HG03378 (cell line): ENCODE measurements at regions not wholly inside any gene's neighbourhood (a gene's known extent, or its start where the extent isn't known, plus 50 kb on each side); places are given as distances from the start of the nearest gene placed in this dataset.

Experiments used
- ATAC-seq: cut with Tn5 transposase; IDR thresholded peaks from one replicate; pipeline ENCODE4 v1.9.1; 2021; ENCODE audit warnings: mild to moderate bottlenecking, moderate library complexity; ENCODE audit not compliant: unreplicated experiment

DNA sequence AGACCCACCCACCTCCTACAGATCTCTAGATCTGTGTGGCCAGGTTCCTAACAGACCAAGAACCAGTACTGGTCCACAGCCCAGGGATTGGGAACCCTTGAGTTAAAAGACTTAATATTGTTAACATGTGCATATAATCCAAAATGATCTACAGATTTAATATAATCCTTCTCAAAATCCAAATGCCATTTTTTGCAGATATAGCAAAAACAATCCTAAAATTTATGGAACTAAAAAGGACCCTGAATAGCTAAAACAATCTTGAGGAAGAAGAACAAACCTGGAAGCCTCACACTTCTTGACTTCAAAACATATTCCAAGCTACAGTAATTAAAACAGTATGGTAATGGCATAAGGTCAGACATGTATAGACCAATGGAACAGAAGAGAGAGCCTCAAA, 206.9 kb upstream of the SIX2 start:
- no peak for ATAC-seq

DNA sequence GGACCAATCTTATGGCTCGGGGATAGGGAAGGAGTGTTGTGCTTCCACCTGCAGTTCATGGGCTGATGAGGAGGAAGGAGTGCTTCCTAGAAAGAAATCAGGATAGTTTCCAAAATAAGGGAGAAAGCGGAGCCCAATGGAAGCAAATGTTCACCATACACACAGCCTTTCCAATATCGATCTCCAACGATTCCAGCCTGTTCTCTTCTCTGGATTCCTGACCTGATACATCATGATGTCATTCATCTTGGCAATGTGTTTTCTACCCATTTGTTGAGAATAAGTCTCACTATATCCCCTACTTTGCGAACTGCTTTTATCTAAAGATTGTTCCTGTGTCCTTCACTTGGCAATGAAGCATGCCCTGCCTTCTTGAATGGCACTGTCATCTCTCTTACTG, 205.3 kb upstream of the SIX2 start:
- ATAC-seq = no peak

GRCh38 chr2:45212953-45213635, 203.8 kb upstream of the SIX2 start:
- no peak for ATAC-seq

- no peak for ATAC-seq
Observed at GRCh38 chr2:45211636-45212035, 202.4 kb upstream of the SIX2 start.

DNA sequence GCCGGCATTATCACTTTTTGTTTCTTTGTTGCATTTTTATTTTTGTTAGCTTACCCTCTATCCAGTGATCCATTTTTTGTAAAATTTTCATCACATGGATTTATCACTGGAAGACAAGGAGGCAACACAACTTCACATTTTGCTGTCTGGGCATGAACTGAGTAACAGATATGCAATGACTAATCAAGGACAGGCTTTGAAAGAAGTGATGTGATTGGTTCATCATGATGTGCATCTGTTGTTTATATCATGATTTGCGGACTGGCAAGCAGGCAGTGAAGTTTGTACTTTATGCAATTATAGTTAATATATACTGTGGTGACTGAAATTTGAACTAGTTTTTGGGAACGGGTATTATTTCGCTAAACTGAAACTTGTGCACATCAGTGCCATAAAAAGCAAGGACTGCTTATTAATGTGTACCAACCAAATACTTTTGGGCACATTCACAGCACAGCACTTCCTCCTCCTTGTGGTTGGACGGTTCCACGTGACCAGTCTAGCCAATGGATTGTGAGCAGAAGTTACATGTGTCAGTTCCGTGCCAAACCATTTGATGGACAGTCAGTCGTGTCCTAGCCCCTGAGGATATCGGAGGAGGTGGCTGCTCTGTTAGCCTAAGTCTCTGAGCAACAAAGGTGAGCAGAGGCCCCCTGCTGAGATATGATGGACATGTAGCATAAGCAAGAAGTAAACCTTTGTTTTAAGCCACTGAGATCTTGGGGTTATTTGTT, 201.4 kb upstream of the SIX2 start:
- no peak for ATAC-seq

- ATAC-seq = no peak
Observed at GRCh38 chr2:45209875-45210274, 200.6 kb upstream of the SIX2 start.

GRCh38 chr2:45209302-45209701, 200.1 kb upstream of the SIX2 start:
- no peak for ATAC-seq

DNA sequence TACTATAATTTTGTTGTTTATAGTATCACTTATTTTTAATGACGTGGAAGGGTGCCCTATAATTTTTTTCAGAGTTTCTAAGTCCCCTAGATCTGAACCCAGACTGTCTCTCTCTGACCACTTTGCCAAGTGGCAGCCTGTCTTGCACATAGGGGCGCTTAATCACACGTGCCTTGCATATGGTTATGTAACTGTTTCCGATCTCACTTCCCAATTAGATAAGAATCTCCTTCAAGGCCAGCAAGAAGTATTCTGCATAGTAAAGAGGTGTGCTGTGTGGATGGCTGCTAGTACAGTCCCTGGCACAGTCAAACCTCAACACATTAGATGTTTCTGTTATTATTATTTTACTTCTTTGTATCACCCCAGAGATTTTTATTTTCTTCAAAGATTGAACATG, 197.8 kb upstream of the SIX2 start:
- ATAC-seq = no peak

- ATAC-seq = no peak
Observed at GRCh38 chr2:45205985-45206384, 196.7 kb upstream of the SIX2 start.

DNA sequence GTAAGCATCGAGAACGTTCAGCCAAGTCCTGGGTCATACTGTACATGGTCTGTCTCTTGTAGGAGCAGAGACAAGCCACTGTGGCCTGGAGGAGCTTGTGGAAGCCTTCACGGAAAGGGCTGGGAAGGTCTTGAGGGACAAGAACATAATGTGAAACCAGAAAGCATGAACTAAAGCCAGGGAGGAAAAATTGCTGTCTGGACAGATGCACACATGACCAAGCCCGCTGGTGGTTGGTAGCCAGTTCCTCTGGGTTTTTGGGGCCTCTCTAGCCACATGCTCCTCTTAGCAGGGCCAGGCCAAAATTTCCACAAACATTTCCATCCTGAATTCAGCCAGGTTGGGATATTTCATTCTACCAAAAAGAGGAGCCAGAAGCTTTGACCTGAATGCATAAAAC, 196.2 kb upstream of the SIX2 start:
- no peak for ATAC-seq

- ATAC-seq = no peak
Observed at GRCh38 chr2:45203400-45203799, 194.1 kb upstream of the SIX2 start.

- no peak for ATAC-seq
Observed at GRCh38 chr2:45199973-45200372, 190.7 kb upstream of the SIX2 start.

- ATAC-seq = no peak
Observed at GRCh38 chr2:45195916-45196315, 186.7 kb upstream of the SIX2 start.

GRCh38 chr2:45194596-45194995, 185.3 kb upstream of the SIX2 start:
- no peak for ATAC-seq

GRCh38 chr2:45193581-45193980, 184.3 kb upstream of the SIX2 start:
- no peak for ATAC-seq

DNA sequence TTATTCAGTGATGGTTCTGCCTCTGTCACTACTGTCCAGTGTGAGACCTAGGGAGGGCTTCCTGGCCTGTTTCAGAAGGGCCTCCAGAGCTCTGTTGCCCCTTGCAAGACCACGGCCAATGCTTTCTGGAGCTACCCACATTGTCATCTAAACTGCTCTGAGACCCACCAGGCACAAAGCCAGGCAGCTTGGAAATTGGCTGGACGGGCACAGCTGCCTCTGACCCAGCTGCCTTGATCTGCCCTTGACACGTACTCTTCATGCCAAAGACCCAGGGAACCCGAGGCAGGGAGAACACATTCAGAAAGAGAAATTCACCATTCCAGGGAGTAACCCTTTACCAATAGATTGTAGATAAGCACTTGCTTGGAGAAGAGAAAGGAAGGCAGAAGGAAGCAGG, 183.7 kb upstream of the SIX2 start:
- no peak for ATAC-seq

DNA sequence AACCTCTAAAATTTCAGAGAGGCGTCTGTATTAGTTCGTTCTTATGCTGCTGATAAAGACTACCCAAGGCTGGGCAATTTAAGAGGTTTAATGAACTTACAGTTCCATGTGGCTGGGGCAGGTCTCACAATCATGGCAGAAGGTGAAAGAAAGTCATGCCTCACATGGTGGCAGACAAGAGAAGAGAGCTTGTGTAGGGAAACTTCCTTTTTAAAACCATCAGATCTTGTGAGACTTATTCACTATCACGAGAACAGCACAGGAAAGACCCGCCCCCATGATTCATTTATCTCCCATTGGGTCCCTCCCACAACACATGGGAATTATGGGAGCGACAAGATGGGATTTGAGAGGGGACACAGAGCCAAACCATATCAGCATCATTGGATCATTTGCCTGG, 183.2 kb upstream of the SIX2 start:
- no peak for ATAC-seq

- ATAC-seq = no peak
Observed at GRCh38 chr2:45191976-45192375, 182.7 kb upstream of the SIX2 start.

- ATAC-seq = no peak
Observed at GRCh38 chr2:45191146-45191863, 182.1 kb upstream of the SIX2 start.

DNA sequence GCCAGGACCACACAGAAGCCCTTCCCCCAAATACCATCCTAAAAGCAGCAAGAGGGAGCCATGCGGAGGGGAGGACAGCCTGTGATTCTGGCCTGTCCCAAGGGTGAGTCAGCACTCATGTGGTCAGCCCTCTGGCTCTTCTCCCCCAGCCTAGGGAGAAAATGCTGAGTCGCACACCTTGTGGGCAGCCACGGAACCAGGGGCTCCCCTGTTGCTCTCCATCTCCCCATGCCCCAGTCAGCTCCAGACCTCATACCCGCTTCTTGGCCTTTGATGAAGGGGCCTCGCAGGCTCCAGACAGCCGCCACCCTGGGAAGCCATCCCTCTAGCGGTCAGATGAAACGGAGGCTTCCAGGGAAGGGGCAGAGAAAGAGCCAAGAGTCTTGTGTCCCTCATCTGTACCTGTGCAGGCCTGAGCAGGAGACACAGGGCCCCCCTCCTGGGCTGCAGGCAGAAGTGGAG, 181.3 kb upstream of the SIX2 start:
- no peak for ATAC-seq

DNA sequence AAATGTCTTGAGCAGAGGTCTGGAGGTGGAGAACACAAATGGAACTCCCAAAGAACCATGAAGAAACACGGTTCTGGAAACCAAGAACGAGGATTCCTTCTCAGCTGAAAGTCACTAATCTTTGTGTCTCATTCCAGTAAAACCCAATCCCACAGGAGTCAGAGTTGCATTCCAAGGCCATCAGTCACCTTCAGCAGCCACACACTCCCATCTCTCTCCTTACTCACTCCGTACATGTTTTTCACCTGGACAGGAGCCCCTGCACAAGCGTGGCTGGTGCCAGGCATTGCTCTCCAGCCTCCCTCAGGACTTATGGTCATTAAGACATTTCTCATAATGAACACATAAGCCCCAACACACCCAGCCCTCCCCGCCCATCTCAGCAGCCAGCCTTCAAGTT, 175.4 kb upstream of the SIX2 start:
- ATAC-seq = no peak
